K562 (cell line): ENCODE measurements at regions not wholly inside any gene's neighbourhood (a gene's known extent, or its start where the extent isn't known, plus 50 kb on each side); places are given as distances from the start of the nearest gene placed in this dataset.

Source experiments
- ATAC-seq: fragments of 200-7000 bp; cut with Tn5 transposase; 3 replicates; pipeline ENCODE4 v1.9.1; 2020; ENCODE audit warnings: moderate library complexity
- BruUV-seq: library from RNA; stranded (reverse); fragments of 400-500 nt; replicated peaks from 2 replicates; lab custom pipeline; 2021; lab: Mats Ljungman, UMichigan
- CTCF ChIA-PET: fragments of 300-600 bp; formaldehyde crosslinking; extraction: SDS; loops from one replicate; lab custom pipeline; 2021; ENCODE audit warnings: low intra/inter-chr PET ratio; lab: Yijun Ruan, JAX
- POLR2A ChIA-PET: fragments of 300-600, 350-650 bp; sonication (Branson Sonifier 250); formaldehyde crosslinking; extraction: SDS; loops from one replicate; lab custom pipeline; 2021; ENCODE audit warnings: antibody characterized with exemption, inconsistent platforms; lab: Yijun Ruan, JAX
- DNase-seq, 4 experiments: peaks; one replicate each; pipeline versions ENCODE4 v3.0.0 to v3.0.0-alpha.2; 2011 to 2018; ENCODE audit warnings: low spot score in 3 of 4, mixed read lengths in 3 of 4; ENCODE audit errors: extremely low read depth in 1 of 4
- FAIRE-seq: peaks from 2 replicates; lab custom pipeline; 2011; peaks lifted over from hg19 to GRCh38; lab: Jason Lieb, UNC
- H2AFZ ChIP-seq: 2 replicates; pipeline ENCODE4 v1.6.0; 2011; ENCODE audit warnings: low read depth, low read length, control low read depth, inconsistent platforms
- H3K27ac ChIP-seq: fragments of 200-600 bp; 3 replicates; pipeline ENCODE4 v1.8.0; 2011; ENCODE audit warnings: low read depth, mild to moderate bottlenecking, control low read depth, inconsistent platforms, low read length, moderate library complexity, mixed read lengths; ENCODE audit errors: extremely low read depth
- H3K27me3 ChIP-seq, 2 experiments: fragments of 300-600 bp in 1 of 2; 2 replicates in 1 of 2; 3 replicates in 1 of 2; pipeline versions ENCODE4 v1.6.0 to v1.8.0; 2011; ENCODE audit warnings: inconsistent platforms in 2 of 2, low read length in 2 of 2, mild to moderate bottlenecking in 1 of 2, mixed read lengths in 1 of 2, moderate library complexity in 1 of 2; ENCODE audit not compliant: control insufficient read depth in 2 of 2, insufficient read depth in 2 of 2
- H3K36me3 ChIP-seq: fragments of 300-600 bp; 3 replicates; pipeline ENCODE4 v1.8.0; 2011; ENCODE audit warnings: mild to moderate bottlenecking, low read length, inconsistent platforms; ENCODE audit not compliant: control insufficient read depth, insufficient read depth
- H3K4me1 ChIP-seq, 2 experiments: fragments of 200-600 bp in 1 of 2; replicated peaks in 1 of 2; 2 replicates in 1 of 2; 3 replicates in 1 of 2; pipeline versions ENCODE4 v1.5.1 to v1.8.0; 2011; ENCODE audit warnings: inconsistent platforms in 2 of 2, low read length in 2 of 2, mild to moderate bottlenecking in 1 of 2, mixed read lengths in 1 of 2, moderate library complexity in 1 of 2; ENCODE audit not compliant: control insufficient read depth in 2 of 2, insufficient read depth in 2 of 2
- H3K4me2 ChIP-seq: 2 replicates; pipeline ENCODE4 v1.6.1; 2011; ENCODE audit warnings: low read length, control low read depth, inconsistent platforms, mixed read lengths; ENCODE audit not compliant: insufficient read depth
- H3K4me3 ChIP-seq: fragments of 200-600 bp; sonication (generic), shearing (Covaris generic); 2 replicates; pipeline ENCODE4 v1.5.1; 2016; ENCODE audit warnings: control low read depth, inconsistent platforms
- H3K79me2 ChIP-seq: fragments of 200-600 bp; 3 replicates; pipeline ENCODE4 v1.8.0; 2011; ENCODE audit warnings: low read length, inconsistent platforms; ENCODE audit not compliant: control insufficient read depth, insufficient read depth
- H3K9ac ChIP-seq, 2 experiments: 2 replicates each; pipeline versions ENCODE4 v1.6.0 to v1.6.1; 2011; ENCODE audit warnings: low read depth in 2 of 2, low read length in 2 of 2, control low read depth in 1 of 2, inconsistent platforms in 1 of 2, mild to moderate bottlenecking in 1 of 2, mixed read lengths in 1 of 2; ENCODE audit not compliant: insufficient read depth in 1 of 2
- H3K9me1 ChIP-seq: one replicate; pipeline ENCODE4 v1.6.0; 2011; ENCODE audit warnings: inconsistent platforms, mild to moderate bottlenecking, low read length, moderate library complexity; ENCODE audit not compliant: control insufficient read depth, insufficient read depth
- H3K9me3 ChIP-seq: replicated peaks from 2 replicates; pipeline ENCODE4 v1.5.1; 2011; ENCODE audit warnings: low read depth, low read length, inconsistent platforms; ENCODE audit not compliant: control insufficient read depth, insufficient read depth
- H4K20me1 ChIP-seq: replicated peaks from 2 replicates; pipeline ENCODE4 v1.6.1; 2011; ENCODE audit warnings: low read length, inconsistent platforms, mixed read lengths; ENCODE audit not compliant: control insufficient read depth, insufficient read depth
- BDP1 ChIP-seq: IDR thresholded peaks from 3 replicates; pipeline ENCODE4 v1.6.1; 2011; ENCODE audit not compliant: insufficient read length, insufficient read depth
- CEBPB ChIP-seq: fragments of 450-650 bp; IDR thresholded peaks from 2 replicates; pipeline ENCODE4 v1.6.1; 2016; ENCODE audit warnings: missing genetic modification characterization, missing compliant biosample characterization
- ETV1 ChIP-seq: fragments of 450-650 bp; conservative IDR thresholded peaks from 2 replicates; pipeline ENCODE4 v1.6.1; 2016; ENCODE audit warnings: missing genetic modification characterization, control low read depth, low read depth, missing compliant biosample characterization
- GMEB1 ChIP-seq: fragments of 250-450 bp; sonication (Bioruptor Pico); IDR thresholded peaks from 2 replicates; pipeline ENCODE4 v1.4.0; 2020; ENCODE audit warnings: mild to moderate bottlenecking
- SPI1 ChIP-seq: IDR thresholded peaks from 2 replicates; pipeline ENCODE4 v1.6.1; 2011; ENCODE audit warnings: low read depth, low read length, control low read depth, borderline replicate concordance
- XRCC3 ChIP-seq: fragments of 450-650 bp; IDR thresholded peaks from 2 replicates; pipeline ENCODE4 v1.6.1; 2017; ENCODE audit warnings: mild to moderate bottlenecking, moderate library complexity
- XRCC4 ChIP-seq: IDR thresholded peaks from one replicate; pipeline ENCODE4 v1.6.1; 2011; ENCODE audit not compliant: insufficient read depth, insufficient read length; ENCODE audit errors: extremely low read depth
- ZBTB43 ChIP-seq: sonication (generic); formaldehyde crosslinking; IDR thresholded peaks from 2 replicates; pipeline ENCODE4 v1.8.0; 2023; ENCODE audit warnings: mild to moderate bottlenecking, missing genetic modification reagents
- ZFP91 ChIP-seq: sonication (generic); formaldehyde crosslinking; IDR thresholded peaks from 2 replicates; pipeline ENCODE4 v1.8.0; 2022; ENCODE audit warnings: mild to moderate bottlenecking, missing genetic modification reagents
- ZHX1 ChIP-seq: fragments of 150-350 bp; conservative IDR thresholded peaks from 2 replicates; pipeline ENCODE4 v1.6.1; 2014; ENCODE audit warnings: low read length
- ZNF785 ChIP-seq: fragments of 250-450 bp; sonication (Bioruptor Pico); IDR thresholded peaks from 2 replicates; pipeline ENCODE4 v1.4.0; 2020; ENCODE audit warnings: mild to moderate bottlenecking
- WGBS: fragments of 100-300 bp; shearing (Covaris generic); methylation state at CpG from one replicate; pipeline ENCODE4 v1.1.6; 2016; ENCODE audit warnings: low coverage, mixed read lengths; ENCODE audit not compliant: insufficient coverage; ENCODE audit errors: missing lambda C conversion rate; 5-methylcytosine and 5-hydroxymethylcytosine counted together
- in situ Hi-C: fragments of 300-500 bp; cut with MboI; formaldehyde crosslinking; loops from 4 replicates; pipeline ENCODE4 v1.15.0; 2018; ENCODE audit warnings: inconsistent platforms, mixed read lengths
- intact Hi-C: fragments of 100-400 bp; cut with micrococcal nuclease; formaldehyde crosslinking; loops from 2 replicates; pipeline ENCODE4 v1.14.2; 2022

- no peak overlapping the region for H3K9ac ChIP-seq
- H4K20me1 ChIP-seq, result no peaks in the 10 kb centered on the region
- no peak overlapping the region for H3K4me2 ChIP-seq
- TF ChIP-seq BDP1, result no peak
- no peak for TF ChIP-seq CEBPB (tag)
- TF ChIP-seq ETV1, result no peak
- no peak for TF ChIP-seq XRCC4
- TF ChIP-seq ZHX1, result no peak
- TF ChIP-seq ZNF785 (CRISPR knock-in tag), result no peak
- TF ChIP-seq ZBTB43 (CRISPR knock-in tag), result no peak
- TF ChIP-seq ZFP91, result no peak
- TF ChIP-seq SPI1, result no peak
- TF ChIP-seq GMEB1 (CRISPR knock-in tag), result no peak
- TF ChIP-seq XRCC3, result no peak
- H3K4me3 ChIP-seq, result no peak overlapping the region
- no peaks in the 10 kb centered on the region for H3K79me2 ChIP-seq
- no peak for DNase-seq
- ChIA-PET POLR2A (no interaction called here), CTCF (interaction anchor here (0.7 kb wide), 1 partner anchor 1219 kb away, joined by 4 read pairs; no protein-coding TSS in a partner anchor)
- no peak for ATAC-seq
- H3K9me1 ChIP-seq, result no peaks in the 10 kb centered on the region
- in situ Hi-C loops (no loop called here), intact Hi-C loops (no loop called here)
- H3K9me3 ChIP-seq, result no peaks in the 10 kb centered on the region; the same call in 1 of the 2 replicates
- WGBS, result 0% methylated on average over 1 of the region's 1 CpG
- no peaks in the 10 kb centered on the region for H3K36me3 ChIP-seq
- no TSS peak for BruUV-seq
- no peak overlapping the region for H3K27ac ChIP-seq
- H3K27me3 ChIP-seq, result no peaks in the 10 kb centered on the region
- no peak for FAIRE-seq
- H2AFZ ChIP-seq, result no peak overlapping the region
- H3K4me1 ChIP-seq, result no peaks in the 10 kb centered on the region
Observed at GRCh38 chr5:128714551-128714950, 176.5 kb upstream of the FBN2 start.
